MM.1S (cell line): ENCODE measurements at regions not wholly inside any gene's neighbourhood (a gene's known extent, or its start where the extent isn't known, plus 50 kb on each side); places are given as distances from the start of the nearest gene placed in this dataset.

ENCODE experiments used
- DNase-seq: peaks from one replicate; pipeline ENCODE4 v3.0.0-alpha.2; 2015
- H2AFZ ChIP-seq: fragments of 300-600 bp; sonication (generic); 2 replicates; pipeline ENCODE4 v1.6.0; 2016; ENCODE audit warnings: antibody characterized with exemption, low read length
- H3F3A ChIP-seq: fragments of 300-600 bp; sonication (generic); 2 replicates; pipeline ENCODE4 v1.6.1; 2016; ENCODE audit warnings: mild to moderate bottlenecking, antibody characterized with exemption, low read length, moderate library complexity, mixed read lengths; ENCODE audit not compliant: insufficient read depth
- H3K27ac ChIP-seq: fragments of 300-600 bp; sonication (generic); 2 replicates; pipeline ENCODE4 v1.5.1; 2016; ENCODE audit warnings: mild to moderate bottlenecking, low read length
- H3K27me3 ChIP-seq: fragments of 300-600 bp; sonication (generic); replicated peaks from 2 replicates; pipeline ENCODE4 v1.6.0; 2016; ENCODE audit warnings: low read length; ENCODE audit not compliant: insufficient read depth
- H3K36me3 ChIP-seq: fragments of 300-600 bp; sonication (generic); replicated peaks from 2 replicates; pipeline ENCODE4 v1.6.1; 2016; ENCODE audit warnings: mild to moderate bottlenecking, low read length, mixed read lengths; ENCODE audit not compliant: insufficient read depth
- H3K4me1 ChIP-seq: fragments of 300-600 bp; sonication (generic); 2 replicates; pipeline ENCODE4 v1.6.1; 2016; ENCODE audit warnings: low read length, mixed read lengths
- H3K4me2 ChIP-seq: fragments of 300-600 bp; sonication (generic); 2 replicates; pipeline ENCODE4 v1.6.0; 2016; ENCODE audit warnings: low read depth, low read length
- H3K4me3 ChIP-seq: fragments of 300-600 bp; sonication (generic); 2 replicates; pipeline ENCODE4 v1.5.1; 2016; ENCODE audit warnings: low read length, mixed read lengths
- H3K79me2 ChIP-seq: fragments of 300-600 bp; sonication (generic); 2 replicates; pipeline ENCODE4 v1.6.1; 2016; ENCODE audit warnings: mixed run types, low read length, mixed read lengths
- H3K9ac ChIP-seq: fragments of 300-600 bp; sonication (generic); 2 replicates; pipeline ENCODE4 v1.6.1; 2016; ENCODE audit warnings: low read length, mixed read lengths
- H3K9me2 ChIP-seq: fragments of 300-600 bp; sonication (generic); replicated peaks from 2 replicates; pipeline ENCODE4 v1.6.1; 2016; ENCODE audit warnings: mild to moderate bottlenecking, low read length, mixed read lengths; ENCODE audit not compliant: insufficient read depth
- H3K9me3 ChIP-seq: fragments of 300-600 bp; sonication (generic); replicated peaks from 2 replicates; pipeline ENCODE4 v1.6.1; 2016; ENCODE audit warnings: mild to moderate bottlenecking, low read length, mixed read lengths; ENCODE audit not compliant: insufficient read depth
- H4K20me1 ChIP-seq: fragments of 300-600 bp; sonication (generic); 2 replicates; pipeline ENCODE4 v1.6.1; 2016; ENCODE audit warnings: mild to moderate bottlenecking, low read length, moderate library complexity, mixed read lengths; ENCODE audit not compliant: insufficient read depth
- EZH2 ChIP-seq: fragments of 300-600 bp; sonication (generic); optimal IDR thresholded peaks from 2 replicates; pipeline ENCODE3; 2017; ENCODE audit warnings: low read depth, mild to moderate bottlenecking, antibody characterized with exemption, low read length, mixed read lengths
- EZH2phosphoT487 ChIP-seq: fragments of 300-600 bp; sonication (generic); IDR thresholded peaks from 2 replicates; pipeline ENCODE4 v1.6.1; 2018; ENCODE audit warnings: antibody characterized with exemption, low read length
- TF ChIP-seq, protein P1 (sequence below): fragments of 300-600 bp; sonication (generic); IDR thresholded peaks from 2 replicates; pipeline ENCODE4 v1.5.1; 2016; ENCODE audit warnings: antibody characterized with exemption, low read length, mixed read lengths

DNA sequence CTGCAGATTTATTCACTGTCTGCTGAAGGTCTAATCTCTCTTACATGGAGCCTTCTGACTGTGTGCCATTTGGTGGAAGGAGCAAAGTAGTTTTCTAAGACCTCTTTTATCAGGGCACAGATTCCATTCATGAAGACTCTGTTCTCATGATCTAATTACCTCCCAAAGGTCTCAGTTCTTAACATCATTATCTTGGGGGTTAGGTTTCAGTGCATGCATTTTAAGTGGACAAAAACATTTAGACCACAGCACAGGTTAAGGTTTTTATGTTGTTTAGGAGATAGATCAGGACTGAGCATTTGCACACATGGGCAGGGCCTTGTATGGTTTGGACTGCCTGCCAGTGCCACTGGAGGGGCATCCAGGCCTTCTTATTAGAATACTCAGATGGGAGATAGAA is 746.1 kb downstream of the C12orf50 start:
- TF ChIP-seq, protein P1, sequence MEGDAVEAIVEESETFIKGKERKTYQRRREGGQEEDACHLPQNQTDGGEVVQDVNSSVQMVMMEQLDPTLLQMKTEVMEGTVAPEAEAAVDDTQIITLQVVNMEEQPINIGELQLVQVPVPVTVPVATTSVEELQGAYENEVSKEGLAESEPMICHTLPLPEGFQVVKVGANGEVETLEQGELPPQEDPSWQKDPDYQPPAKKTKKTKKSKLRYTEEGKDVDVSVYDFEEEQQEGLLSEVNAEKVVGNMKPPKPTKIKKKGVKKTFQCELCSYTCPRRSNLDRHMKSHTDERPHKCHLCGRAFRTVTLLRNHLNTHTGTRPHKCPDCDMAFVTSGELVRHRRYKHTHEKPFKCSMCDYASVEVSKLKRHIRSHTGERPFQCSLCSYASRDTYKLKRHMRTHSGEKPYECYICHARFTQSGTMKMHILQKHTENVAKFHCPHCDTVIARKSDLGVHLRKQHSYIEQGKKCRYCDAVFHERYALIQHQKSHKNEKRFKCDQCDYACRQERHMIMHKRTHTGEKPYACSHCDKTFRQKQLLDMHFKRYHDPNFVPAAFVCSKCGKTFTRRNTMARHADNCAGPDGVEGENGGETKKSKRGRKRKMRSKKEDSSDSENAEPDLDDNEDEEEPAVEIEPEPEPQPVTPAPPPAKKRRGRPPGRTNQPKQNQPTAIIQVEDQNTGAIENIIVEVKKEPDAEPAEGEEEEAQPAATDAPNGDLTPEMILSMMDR, result no peak
- TF ChIP-seq EZH2 (no peak), EZH2phosphoT487 (no peak)
- Histone ChIP-seq H3K27me3 (no peaks in the 10 kb centered on the region), H3K9me3 (no peaks in the 10 kb centered on the region), H3K9me2 (no peaks in the 10 kb centered on the region), H3K4me3 (no peak overlapping the region), H2AFZ (no peak overlapping the region), H3K36me3 (no peaks in the 10 kb centered on the region), H3K9ac (no peak overlapping the region), H3K4me2 (no peak overlapping the region), H3K27ac (no peak overlapping the region), H4K20me1 (no peaks in the 10 kb centered on the region), H3F3A (no peaks in the 10 kb centered on the region), H3K79me2 (no peaks in the 10 kb centered on the region), H3K4me1 (0 out of 2 replicates have a peak, but pooled peaks cover 3% of the 10 kb centered on the region)
- no peak for DNase-seq

DNA sequence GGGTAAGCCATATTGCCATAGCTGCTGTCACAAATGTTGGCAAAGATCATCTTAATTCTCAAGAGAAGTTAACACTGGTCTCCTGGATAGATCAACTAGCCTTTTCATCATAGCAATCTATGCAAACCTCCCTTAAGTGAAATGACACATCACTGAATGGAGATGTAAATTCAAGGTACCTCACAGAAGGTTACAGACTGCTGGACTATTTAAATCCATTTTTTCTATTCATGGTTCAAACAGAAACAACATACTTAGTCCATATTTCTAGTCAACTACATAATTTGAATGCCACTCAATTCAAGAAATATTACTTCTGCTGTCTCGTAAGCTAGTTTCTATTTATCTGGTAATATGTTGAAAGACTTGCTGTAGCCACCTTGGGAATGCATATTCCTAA is 748.3 kb downstream of the C12orf50 start:
- Histone ChIP-seq H3K79me2 (no peaks in the 10 kb centered on the region), H3K9me3 (no peaks in the 10 kb centered on the region), H3K36me3 (no peaks in the 10 kb centered on the region), H3K4me1 (0 out of 2 replicates have a peak, but pooled peaks cover 3% of the 10 kb centered on the region), H3K27me3 (no peaks in the 10 kb centered on the region), H3K4me3 (no peak overlapping the region), H3F3A (no peaks in the 10 kb centered on the region), H4K20me1 (no peaks in the 10 kb centered on the region), H3K9ac (no peak overlapping the region), H3K4me2 (peak overlapping the region; percentile 39; the same call in 1 of the 2 replicates), H3K9me2 (no peaks in the 10 kb centered on the region), H3K27ac (no peak overlapping the region), H2AFZ (no peak overlapping the region)
- DNase-seq, result no peak
- TF ChIP-seq EZH2, result no peak
- TF ChIP-seq, protein P1, result no peak

DNA sequence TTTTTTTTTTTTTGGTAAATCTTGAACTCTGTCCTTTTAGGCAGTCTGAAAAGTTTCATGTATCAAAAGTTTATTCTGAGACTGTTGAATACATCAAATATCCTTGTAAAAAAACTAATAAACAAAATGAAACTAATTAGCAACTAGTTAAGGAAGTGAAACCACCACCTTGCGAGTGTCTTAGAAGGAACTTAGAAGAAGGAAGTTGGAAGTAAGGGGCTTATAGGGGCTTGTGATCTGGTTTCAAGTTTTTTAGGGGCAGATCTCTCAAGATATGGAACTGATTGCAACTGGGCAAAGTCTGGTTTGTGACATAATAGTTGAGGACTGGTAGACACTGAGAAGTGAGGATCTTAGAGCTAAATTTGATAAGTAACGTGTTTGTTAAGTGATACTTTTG is 748.8 kb downstream of the C12orf50 start:
- H2AFZ ChIP-seq, result no peak overlapping the region
- no peak overlapping the region for H3K27ac ChIP-seq
- H3F3A ChIP-seq, result no peaks in the 10 kb centered on the region
- H3K4me1 ChIP-seq, result 0 out of 2 replicates have a peak, but pooled peaks cover 3% of the 10 kb centered on the region
- H3K9me2 ChIP-seq, result no peaks in the 10 kb centered on the region
- no peaks in the 10 kb centered on the region for H3K27me3 ChIP-seq
- H3K4me2 ChIP-seq, result peak overlapping the region; percentile 39; the same call in 1 of the 2 replicates
- H4K20me1 ChIP-seq, result no peaks in the 10 kb centered on the region
- no peaks in the 10 kb centered on the region for H3K79me2 ChIP-seq
- H3K9ac ChIP-seq, result no peak overlapping the region
- TF ChIP-seq EZH2phosphoT487, result no peak
- TF ChIP-seq EZH2, result no peak
- TF ChIP-seq, protein P1, result no peak
- DNase-seq, result peak; percentile 43
- no peaks in the 10 kb centered on the region for H3K36me3 ChIP-seq
- peak overlapping the region; percentile 9; the same call in 1 of the 2 replicates for H3K4me3 ChIP-seq
- no peaks in the 10 kb centered on the region for H3K9me3 ChIP-seq
